Endodermal cell (in vitro differentiated cells): ENCODE measurements at regions not wholly inside any gene's neighbourhood (a gene's known extent, or its start where the extent isn't known, plus 50 kb on each side); places are given as distances from the start of the nearest gene placed in this dataset.

ENCODE experiments used
- DNase-seq: peaks from one replicate; pipeline ENCODE4 v3.0.0-alpha.2; 2017
- H3K27ac ChIP-seq: 2 replicates; pipeline ENCODE4 v1.5.1; 2013; ENCODE audit warnings: mild to moderate bottlenecking, low read depth, low read length, moderate library complexity
- H3K27me3 ChIP-seq: 2 replicates; pipeline ENCODE4 v1.6.1; 2013; ENCODE audit warnings: mild to moderate bottlenecking, low read length, moderate library complexity; ENCODE audit not compliant: insufficient read depth, control insufficient read depth, poor library complexity, severe bottlenecking
- H3K36me3 ChIP-seq: 2 replicates; pipeline ENCODE4 v1.7.0; 2013; ENCODE audit warnings: mild to moderate bottlenecking, low read length, moderate library complexity; ENCODE audit not compliant: control insufficient read depth, insufficient read depth
- H3K4me1 ChIP-seq: one replicate; pipeline ENCODE4 v1.7.0; 2013; ENCODE audit warnings: low read length; ENCODE audit not compliant: control insufficient read depth, insufficient read depth
- H3K4me3 ChIP-seq: 2 replicates; pipeline ENCODE4 v1.5.1; 2013; ENCODE audit warnings: mild to moderate bottlenecking, low read length, moderate library complexity
- H3K9ac ChIP-seq: 2 replicates; pipeline ENCODE4 v1.6.1; 2013; ENCODE audit warnings: mild to moderate bottlenecking, low read length, moderate library complexity; ENCODE audit not compliant: poor library complexity, severe bottlenecking; ENCODE audit errors: extremely low read depth
- H3K9me3 ChIP-seq: 2 replicates; pipeline ENCODE4 v1.6.1; 2013; ENCODE audit warnings: mild to moderate bottlenecking, low read length, moderate library complexity; ENCODE audit not compliant: control insufficient read depth
- H3K27ac Mint-ChIP-seq: 2 replicates; pipeline ENCODE4 v1.8.0; 2020; ENCODE audit warnings: mixed read lengths
- H3K27me3 Mint-ChIP-seq: 2 replicates; pipeline ENCODE4 v1.8.0; 2021; ENCODE audit warnings: mild to moderate bottlenecking, mixed read lengths; ENCODE audit not compliant: insufficient read depth
- H3K36me3 Mint-ChIP-seq: 2 replicates; pipeline ENCODE4 v1.8.0; 2020; ENCODE audit warnings: low read depth, mixed read lengths
- H3K4me1 Mint-ChIP-seq: 2 replicates; pipeline ENCODE4 v1.8.0; 2020; ENCODE audit warnings: mixed read lengths
- H3K4me3 Mint-ChIP-seq: 2 replicates; pipeline ENCODE4 v1.8.0; 2020; ENCODE audit warnings: mild to moderate bottlenecking, moderate library complexity, mixed read lengths
- H3K9me3 Mint-ChIP-seq: 2 replicates; pipeline ENCODE4 v1.8.0; 2020; ENCODE audit warnings: mild to moderate bottlenecking, mixed read lengths
- CTCF ChIP-seq: fragments of 200-600 bp; sonication (generic); conservative IDR thresholded peaks from 2 replicates; pipeline ENCODE4 v1.5.0; 2021; ENCODE audit warnings: antibody characterized with exemption, mild to moderate bottlenecking
- WGBS, 2 experiments: methylation state at CpG; one replicate each; pipeline versions ENCODE4 v1.1.5 to v1.1.7; 2013; ENCODE audit warnings: missing lambda C conversion rate in 2 of 2, mixed read lengths in 1 of 2; ENCODE audit not compliant: insufficient coverage in 1 of 2, insufficient read length in 1 of 2; 5-methylcytosine and 5-hydroxymethylcytosine counted together

GRCh38 chr2:224645722-224646121 lies 60.6 kb upstream of the CUL3 start:
- 73 to 79% methylated on average over 4 of the region's 4 CpGs for WGBS, 2 experiments

GRCh38 chr2:224640679-224641078 lies 55.5 kb upstream of the CUL3 start:
- TF ChIP-seq CTCF, result no peak
- Mint-ChIP-seq H3K9me3 (peaks cover 10% of the 10 kb centered on the region), H3K36me3 (no peaks in the 10 kb centered on the region), H3K4me3 (no peak overlapping the region), H3K27me3 (no peaks in the 10 kb centered on the region), H3K27ac (no peak overlapping the region), H3K4me1 (no peaks in the 10 kb centered on the region)
- Histone ChIP-seq H3K27ac (no peak overlapping the region), H3K9me3 (no peaks in the 10 kb centered on the region), H3K27me3 (no peaks in the 10 kb centered on the region), H3K4me3 (no peak overlapping the region), H3K9ac (no peak overlapping the region), H3K36me3 (no peaks in the 10 kb centered on the region), H3K4me1 (no peaks in the 10 kb centered on the region)
- WGBS, 2 experiments, result 83 to 91% methylated on average over 1 to 4 of the region's 4 CpGs
- no peak for DNase-seq

More at GRCh38 chr2:224645722-224646121, 60.6 kb upstream of the CUL3 start:
- Histone ChIP-seq H3K27ac (no peak overlapping the region), H3K9ac (no peak overlapping the region), H3K4me1 (no peaks in the 10 kb centered on the region), H3K36me3 (no peaks in the 10 kb centered on the region), H3K9me3 (no peaks in the 10 kb centered on the region), H3K4me3 (no peak overlapping the region), H3K27me3 (no peaks in the 10 kb centered on the region)
- no peaks in the 10 kb centered on the region for H3K9me3 Mint-ChIP-seq
- no peak for TF ChIP-seq CTCF
- H3K4me1 Mint-ChIP-seq, result peaks cover 5% of the 10 kb centered on the region
- no peaks in the 10 kb centered on the region for H3K36me3 Mint-ChIP-seq
- no peak overlapping the region for H3K27ac Mint-ChIP-seq
- no peaks in the 10 kb centered on the region for H3K27me3 Mint-ChIP-seq
- H3K4me3 Mint-ChIP-seq, result no peak overlapping the region
- no peak for DNase-seq

GRCh38 chr2:224638301-224638823 lies 53.2 kb upstream of the CUL3 start:
- WGBS, 2 experiments, result 90 to 100% methylated on average over 3 to 8 of the region's 8 CpGs
- Mint-ChIP-seq H3K9me3 (peaks cover 10% of the 10 kb centered on the region), H3K4me3 (no peak overlapping the region), H3K27me3 (no peaks in the 10 kb centered on the region), H3K4me1 (no peaks in the 10 kb centered on the region), H3K27ac (no peak overlapping the region), H3K36me3 (no peaks in the 10 kb centered on the region)
- H3K4me3 ChIP-seq, result no peak overlapping the region
- no peak overlapping the region for H3K27ac ChIP-seq
- no peaks in the 10 kb centered on the region for H3K27me3 ChIP-seq
- DNase-seq, result no peak
- TF ChIP-seq CTCF, result no peak
- no peaks in the 10 kb centered on the region for H3K9me3 ChIP-seq
- H3K36me3 ChIP-seq, result no peaks in the 10 kb centered on the region
- H3K9ac ChIP-seq, result no peak overlapping the region
- no peaks in the 10 kb centered on the region for H3K4me1 ChIP-seq
